ENCODE measurements at regions not wholly inside any gene's neighbourhood (a gene's known extent, or its start where the extent isn't known, plus 50 kb on each side); places are given as distances from the start of the nearest gene placed in this dataset.

GRCh38 chr16:47972246-47972985, 183.4 kb downstream of the ABCC12 start:
- H3K4me3 ChIP-seq (ENCODE audit: low read depth, low read length): no peak overlapping the region
- in situ Hi-C loops (cut with HindIII; ENCODE audit: low sequenced_read_pairs): no loop called here
- no peak for TF ChIP-seq CTCF (IDR thresholded peaks at IDR 0.05; ENCODE audit: low read depth, low read length)
- no peak for DNase-seq (ENCODE audit: low read depth, low spot score)

- in situ Hi-C loops (cut with HindIII; ENCODE audit: low sequenced_read_pairs): no loop called here
- no peak overlapping the region for H3K4me3 ChIP-seq (ENCODE audit: low read depth, low read length)
- no peak for TF ChIP-seq CTCF (IDR thresholded peaks at IDR 0.05; ENCODE audit: low read depth, low read length)
- DNase-seq (ENCODE audit: low read depth, low spot score): no peak
Observed at GRCh38 chr16:47971225-47971624, 184.6 kb downstream of the ABCC12 start.

DNA sequence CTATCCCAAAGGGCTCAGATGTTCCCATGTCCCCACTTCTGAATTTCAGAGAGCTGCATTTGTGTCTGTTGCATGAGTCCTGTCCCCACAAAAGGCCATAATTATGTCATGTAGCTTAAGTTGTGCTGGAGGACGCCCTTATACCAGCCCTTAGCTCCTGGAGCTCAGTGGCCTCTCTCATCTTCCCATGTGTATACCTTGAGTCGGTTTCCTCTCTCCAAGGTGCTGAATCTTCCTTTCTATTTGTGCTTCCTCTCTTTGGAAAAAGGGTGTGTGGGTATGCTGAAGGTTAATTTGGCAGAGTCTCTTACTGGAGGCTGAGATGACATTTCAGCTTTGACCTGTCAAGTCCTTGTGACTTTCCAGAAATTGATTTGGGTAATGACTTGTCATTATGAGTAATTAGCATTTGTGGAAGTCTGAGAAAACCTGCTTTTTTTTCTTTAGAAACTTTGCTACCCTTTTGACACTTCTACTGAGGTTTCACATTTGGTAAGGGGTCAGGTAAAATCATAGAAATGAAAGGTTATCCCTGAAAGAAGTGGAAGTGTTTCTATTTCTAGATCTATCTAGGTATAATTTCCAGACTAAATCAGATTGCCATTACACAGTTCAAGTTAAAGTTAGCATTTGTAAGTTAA, 185.4 kb downstream of the ABCC12 start:
- no peak overlapping the region for H3K4me3 ChIP-seq (ENCODE audit: low read depth, low read length)
- in situ Hi-C loops (cut with HindIII; ENCODE audit: low sequenced_read_pairs): no loop called here
- no peak for TF ChIP-seq CTCF (IDR thresholded peaks at IDR 0.05; ENCODE audit: low read depth, low read length)
- DNase-seq (ENCODE audit: low read depth, low spot score): peak; percentile 61

GRCh38 chr16:47967374-47967773, 188.4 kb downstream of the ABCC12 start:
- TF ChIP-seq CTCF (IDR thresholded peaks at IDR 0.05; ENCODE audit: low read depth, low read length): no peak
- in situ Hi-C loops (cut with HindIII; ENCODE audit: low sequenced_read_pairs): no loop called here
- DNase-seq (ENCODE audit: low read depth, low spot score): no peak
- H3K4me3 ChIP-seq (ENCODE audit: low read depth, low read length): no peak overlapping the region

DNA sequence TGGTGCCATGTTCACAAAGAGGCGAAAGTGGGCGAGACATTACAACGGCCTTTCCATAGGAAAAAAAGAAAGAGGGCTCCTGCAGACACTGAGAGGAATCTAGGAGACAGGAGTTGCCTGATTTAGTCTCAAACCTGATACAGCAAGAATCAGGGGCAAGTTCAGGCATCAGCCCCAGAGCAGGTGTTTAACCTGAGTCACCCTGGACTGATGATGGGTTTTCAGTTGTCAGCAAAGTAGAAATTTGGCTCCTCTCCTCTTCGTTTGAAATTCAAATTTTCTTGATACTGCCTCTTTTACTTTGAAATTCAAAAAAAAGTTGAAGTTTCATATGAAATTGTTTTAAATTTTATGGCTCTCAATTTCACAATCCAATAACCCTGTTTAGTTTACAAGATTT, 189.5 kb downstream of the ABCC12 start:
- no peak overlapping the region for H3K4me3 ChIP-seq (ENCODE audit: low read depth, low read length)
- TF ChIP-seq CTCF (IDR thresholded peaks at IDR 0.05; ENCODE audit: low read depth, low read length): no peak
- DNase-seq (ENCODE audit: low read depth, low spot score): no peak
- in situ Hi-C loops (cut with HindIII; ENCODE audit: low sequenced_read_pairs): no loop called here

- in situ Hi-C loops (cut with HindIII; ENCODE audit: low sequenced_read_pairs): no loop called here
- DNase-seq (ENCODE audit: low read depth, low spot score): peak; percentile 22
- no peak overlapping the region for H3K4me3 ChIP-seq (ENCODE audit: low read depth, low read length)
- no peak for TF ChIP-seq CTCF (IDR thresholded peaks at IDR 0.05; ENCODE audit: low read depth, low read length)
Observed at GRCh38 chr16:47965439-47965838, 190.4 kb downstream of the ABCC12 start.

Data from astrocyte of the spinal cord (primary cell).